Stimulated activated naive CD8-positive, alpha-beta T cell treated with anti-CD3 and anti-CD28 coated beads, Interleukin-15, Interleukin-2, amounts not matched to agents 100 ng/mL and 50 ng/mL, for 24 hours (primary cell): ENCODE measurements at regions not wholly inside any gene's neighbourhood (a gene's known extent, or its start where the extent isn't known, plus 50 kb on each side); places are given as distances from the start of the nearest gene placed in this dataset.

Experiments
- H3K27ac Mint-ChIP-seq: one replicate; pipeline ENCODE4 v1.8.0; 2021; ENCODE audit warnings: mild to moderate bottlenecking, mixed read lengths
- H3K27me3 Mint-ChIP-seq: one replicate; pipeline ENCODE4 v1.8.0; 2021; ENCODE audit warnings: mixed read lengths
- H3K36me3 Mint-ChIP-seq: one replicate; pipeline ENCODE4 v1.8.0; 2021; ENCODE audit warnings: low read depth, mixed read lengths
- H3K4me1 Mint-ChIP-seq: one replicate; pipeline ENCODE4 v1.8.0; 2021; ENCODE audit warnings: low read depth, mixed read lengths
- H3K4me3 Mint-ChIP-seq: one replicate; pipeline ENCODE4 v1.8.0; 2021; ENCODE audit warnings: mild to moderate bottlenecking, mixed read lengths
- H3K9me3 Mint-ChIP-seq: one replicate; pipeline ENCODE4 v1.8.0; 2021; ENCODE audit warnings: mixed read lengths

DNA sequence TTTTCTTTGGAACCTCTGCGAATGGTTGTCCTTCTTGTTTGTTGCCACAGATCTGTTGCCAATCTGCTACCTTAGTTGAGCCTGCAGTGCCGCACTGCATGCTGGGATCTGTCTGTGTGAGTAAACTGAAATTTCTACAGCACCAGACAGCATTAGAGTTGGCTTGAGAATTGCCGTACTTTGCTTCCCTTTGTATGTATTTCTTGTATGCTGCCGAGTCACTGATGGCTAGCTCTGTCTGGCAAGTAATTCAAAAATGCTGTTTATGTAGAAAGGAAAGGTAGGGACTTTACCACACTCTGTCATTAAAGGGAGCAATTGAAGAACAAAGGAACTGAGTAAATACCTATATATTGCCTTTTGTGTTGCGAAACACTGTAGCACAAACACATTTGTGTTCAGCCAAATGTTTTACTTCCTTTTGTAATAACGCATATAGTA is 857.4 kb downstream of the USP25 start:
- Mint-ChIP-seq H3K27me3 (no peaks in the 10 kb centered on the region), H3K27ac (no peak overlapping the region), H3K4me1 (no peaks in the 10 kb centered on the region), H3K9me3 (no peaks in the 10 kb centered on the region), H3K36me3 (no peaks in the 10 kb centered on the region), H3K4me3 (no peak overlapping the region)

DNA sequence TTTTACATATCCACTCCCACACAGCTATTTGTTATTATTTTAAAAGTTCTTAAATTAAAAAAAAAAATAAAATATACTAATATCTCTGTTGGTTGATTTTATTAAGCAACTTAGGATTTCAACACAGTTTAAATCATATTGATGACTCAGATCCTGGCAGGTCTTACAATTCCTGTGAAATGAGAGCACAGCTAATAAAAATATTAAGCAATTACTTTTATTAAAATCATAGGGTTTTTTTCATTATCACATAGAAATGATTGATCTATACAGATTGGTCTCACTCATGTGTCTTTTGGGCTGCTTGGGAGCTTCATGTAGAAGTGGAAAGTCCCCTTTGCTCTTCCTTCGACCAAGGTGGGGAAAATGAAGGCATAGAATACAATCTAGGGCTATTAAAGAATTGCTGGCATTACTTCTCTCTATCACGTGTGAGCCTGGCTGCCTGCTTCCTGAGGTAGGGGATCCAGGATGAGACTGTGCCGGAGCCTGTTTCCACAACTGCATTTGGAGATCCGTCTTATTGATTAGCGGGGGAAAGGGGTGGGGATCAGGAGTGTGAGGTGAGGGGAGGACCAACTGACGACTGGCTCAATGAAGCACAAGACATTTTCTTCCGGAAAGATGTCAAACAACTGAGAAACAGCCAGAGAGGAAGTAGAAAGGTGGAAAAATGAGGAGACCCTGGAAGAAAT is 858.0 kb downstream of the USP25 start:
- H3K4me3 Mint-ChIP-seq = no peak overlapping the region
- H3K4me1 Mint-ChIP-seq = no peaks in the 10 kb centered on the region
- H3K9me3 Mint-ChIP-seq = no peaks in the 10 kb centered on the region
- H3K27ac Mint-ChIP-seq = no peak overlapping the region
- no peaks in the 10 kb centered on the region for H3K36me3 Mint-ChIP-seq
- no peaks in the 10 kb centered on the region for H3K27me3 Mint-ChIP-seq

DNA sequence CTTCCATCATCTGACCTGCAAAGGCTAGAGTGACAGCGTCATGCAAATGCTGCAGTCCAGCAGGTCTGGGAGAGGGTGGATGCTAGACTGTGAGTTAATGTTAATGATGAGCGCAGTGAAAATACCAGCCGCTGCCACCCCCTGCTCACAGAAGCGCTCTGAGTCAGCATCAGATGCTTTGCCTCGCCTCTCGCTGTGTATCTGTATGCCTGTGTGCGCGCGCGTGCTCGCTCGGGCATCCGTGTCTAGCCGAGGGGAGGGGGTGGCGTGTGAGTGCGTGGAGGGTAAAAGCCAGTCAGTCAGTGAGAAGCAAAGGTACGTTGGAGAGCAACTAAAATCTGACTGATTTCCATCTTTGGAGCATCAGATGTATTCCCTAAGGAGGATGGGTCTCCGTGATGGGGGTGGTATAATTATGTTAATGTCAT is 858.7 kb downstream of the USP25 start:
- no peak overlapping the region for H3K4me3 Mint-ChIP-seq
- no peaks in the 10 kb centered on the region for H3K27me3 Mint-ChIP-seq
- no peaks in the 10 kb centered on the region for H3K36me3 Mint-ChIP-seq
- H3K27ac Mint-ChIP-seq = no peak overlapping the region
- no peaks in the 10 kb centered on the region for H3K9me3 Mint-ChIP-seq
- no peaks in the 10 kb centered on the region for H3K4me1 Mint-ChIP-seq

DNA sequence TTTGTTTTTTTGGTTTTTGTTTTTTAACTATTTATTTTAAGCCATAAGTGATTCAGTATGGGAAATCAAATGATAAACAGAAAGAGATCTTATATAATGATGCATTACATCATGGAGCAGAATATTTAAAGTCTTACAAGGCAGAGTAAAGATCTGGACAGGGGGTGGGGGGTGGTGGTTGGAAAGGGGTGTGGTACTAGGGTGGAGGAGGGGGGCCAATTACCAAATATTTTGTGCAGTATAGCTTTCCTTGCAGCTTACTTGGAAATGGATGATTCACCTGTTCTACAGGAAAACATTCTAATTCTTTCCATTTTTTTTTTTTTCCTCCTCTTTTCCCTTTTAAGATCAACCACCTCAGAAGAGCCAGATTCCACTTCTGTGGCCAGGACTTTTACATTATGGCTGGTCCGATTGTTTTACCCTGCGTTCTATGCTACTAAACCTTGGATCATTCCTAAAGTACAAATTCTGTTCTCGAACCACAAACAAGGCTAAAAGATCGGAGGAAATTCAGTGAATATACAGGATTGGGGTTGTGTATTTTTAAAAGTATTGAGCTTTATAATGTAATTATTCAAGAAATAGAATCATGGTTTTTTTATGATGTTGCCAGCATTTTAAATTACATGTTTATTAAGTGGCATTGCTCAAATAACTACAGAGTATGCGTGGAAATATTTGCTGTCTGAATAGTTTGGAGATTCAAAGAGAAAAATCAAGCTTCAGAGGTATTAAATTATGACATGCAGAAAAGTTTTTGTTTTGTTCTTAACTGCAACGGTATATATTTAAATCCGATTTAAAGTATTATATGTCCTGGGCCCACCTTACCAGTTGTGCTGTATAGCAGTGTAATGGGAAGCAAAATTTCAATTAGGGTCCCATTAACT is 859.5 kb downstream of the USP25 start:
- no peak overlapping the region for H3K27ac Mint-ChIP-seq
- no peaks in the 10 kb centered on the region for H3K36me3 Mint-ChIP-seq
- no peak overlapping the region for H3K4me3 Mint-ChIP-seq
- no peaks in the 10 kb centered on the region for H3K9me3 Mint-ChIP-seq
- no peaks in the 10 kb centered on the region for H3K27me3 Mint-ChIP-seq
- no peaks in the 10 kb centered on the region for H3K4me1 Mint-ChIP-seq

DNA sequence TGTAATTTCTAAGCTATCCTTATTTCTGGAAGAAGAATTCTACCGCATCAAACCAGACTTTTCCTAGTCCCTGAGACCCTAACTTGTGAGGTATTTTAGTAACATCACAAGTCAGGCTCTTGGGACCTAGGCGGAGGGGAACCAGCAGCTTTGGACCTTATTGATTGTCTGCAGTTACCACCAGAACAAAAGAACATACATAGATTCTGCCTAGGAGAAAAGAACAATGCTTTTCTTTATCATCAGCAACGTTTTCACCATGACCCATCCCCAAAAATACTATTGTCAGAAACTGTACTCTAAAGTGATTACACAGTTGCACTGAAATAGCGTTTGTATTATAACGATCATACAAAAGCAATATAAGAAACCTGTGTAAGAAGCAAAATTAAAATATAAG is 860.4 kb downstream of the USP25 start:
- Mint-ChIP-seq H3K9me3 (no peaks in the 10 kb centered on the region), H3K27ac (no peak overlapping the region), H3K4me3 (no peak overlapping the region), H3K27me3 (no peaks in the 10 kb centered on the region), H3K4me1 (no peaks in the 10 kb centered on the region), H3K36me3 (no peaks in the 10 kb centered on the region)

DNA sequence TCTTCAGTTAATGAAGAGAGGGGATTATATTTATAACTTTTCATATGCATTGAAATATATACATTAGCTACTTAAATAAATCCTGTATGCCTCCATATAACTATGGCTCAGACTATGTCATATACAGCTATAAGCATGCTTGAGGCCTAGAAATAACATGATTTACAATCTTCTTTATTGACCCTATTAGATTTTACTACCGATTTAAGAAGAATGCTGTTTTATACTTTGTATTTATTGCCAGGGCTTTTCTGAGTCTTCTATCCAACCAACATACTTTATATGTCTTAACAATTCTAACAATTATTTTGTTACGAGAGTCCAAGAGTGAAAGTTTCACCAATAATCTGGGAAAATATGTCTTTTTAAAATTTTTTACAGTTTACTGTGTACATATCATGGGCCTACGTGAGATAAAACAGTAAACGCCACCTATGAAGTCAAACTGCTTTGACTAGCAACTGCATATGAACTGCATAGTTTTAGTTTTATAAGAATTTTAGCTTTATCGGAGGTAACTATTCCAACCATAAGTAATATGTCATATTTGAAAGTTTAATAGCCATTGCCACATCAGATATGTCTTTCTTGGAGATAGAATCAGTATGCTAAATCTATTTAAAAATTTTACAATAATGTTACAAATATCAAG is 861.0 kb downstream of the USP25 start:
- no peaks in the 10 kb centered on the region for H3K4me1 Mint-ChIP-seq
- no peaks in the 10 kb centered on the region for H3K27me3 Mint-ChIP-seq
- no peaks in the 10 kb centered on the region for H3K9me3 Mint-ChIP-seq
- H3K4me3 Mint-ChIP-seq = no peak overlapping the region
- no peak overlapping the region for H3K27ac Mint-ChIP-seq
- no peaks in the 10 kb centered on the region for H3K36me3 Mint-ChIP-seq

DNA sequence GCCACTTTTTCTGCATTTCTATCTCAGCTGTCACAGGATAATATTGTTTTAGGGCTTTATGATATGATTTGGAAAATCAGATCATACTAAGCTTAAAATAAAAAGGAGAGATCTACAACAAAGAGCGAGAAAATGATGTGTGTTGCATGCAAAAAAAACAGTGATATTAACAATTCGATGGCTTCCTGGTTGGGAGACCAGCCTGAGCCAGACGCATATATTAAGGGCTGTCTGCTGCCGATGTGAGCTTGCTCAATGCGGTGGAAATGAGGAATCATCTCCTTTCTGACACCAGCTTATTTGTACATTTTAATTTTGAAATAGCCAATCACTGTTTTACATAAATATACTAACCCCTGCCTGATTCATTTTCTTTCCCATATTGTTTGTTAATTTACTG is 862.6 kb downstream of the USP25 start:
- no peak overlapping the region for H3K27ac Mint-ChIP-seq
- H3K4me3 Mint-ChIP-seq = no peak overlapping the region
- H3K4me1 Mint-ChIP-seq = no peaks in the 10 kb centered on the region
- no peaks in the 10 kb centered on the region for H3K36me3 Mint-ChIP-seq
- H3K9me3 Mint-ChIP-seq = peaks cover 4% of the 10 kb centered on the region
- no peaks in the 10 kb centered on the region for H3K27me3 Mint-ChIP-seq

DNA sequence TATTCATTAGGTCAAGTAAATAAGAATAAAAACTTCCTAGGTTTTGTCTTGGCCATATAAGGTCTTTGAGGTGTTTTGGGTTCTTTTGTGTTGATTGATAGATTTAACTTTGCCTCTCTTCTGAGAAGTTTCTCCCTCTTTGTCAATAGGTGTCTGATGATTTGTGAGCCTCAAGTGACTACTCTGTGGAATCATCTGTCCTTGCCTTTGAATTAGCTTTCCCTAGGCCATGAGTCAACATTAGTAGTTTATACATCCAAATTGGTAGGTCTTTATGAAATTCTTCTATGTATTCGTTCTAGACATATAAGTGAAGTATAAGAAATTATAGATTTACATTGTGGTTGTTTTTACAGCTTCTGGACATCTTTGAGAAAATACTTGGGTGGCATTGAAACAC is 864.4 kb downstream of the USP25 start:
- Mint-ChIP-seq H3K27ac (no peak overlapping the region), H3K4me1 (no peaks in the 10 kb centered on the region), H3K27me3 (no peaks in the 10 kb centered on the region), H3K9me3 (peaks cover 8% of the 10 kb centered on the region), H3K4me3 (no peak overlapping the region), H3K36me3 (no peaks in the 10 kb centered on the region)

DNA sequence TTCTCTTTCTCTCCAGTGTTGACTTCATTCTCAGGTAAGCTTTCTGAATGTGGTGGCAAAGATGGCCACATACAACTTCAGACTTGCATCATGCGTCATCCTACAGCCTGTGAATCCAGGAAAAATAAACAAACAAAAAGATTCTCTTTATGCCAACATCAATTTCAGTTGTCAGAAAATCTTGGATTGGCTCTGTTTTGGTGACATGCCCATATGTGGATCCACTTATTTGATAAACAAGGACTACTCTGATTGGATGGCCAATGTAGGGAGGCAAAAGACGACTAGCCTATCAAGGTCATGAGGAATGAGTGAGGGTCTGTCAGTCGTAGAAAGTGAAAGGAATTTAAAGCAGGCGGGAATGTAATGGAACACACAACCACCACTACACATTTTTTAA is 866.6 kb downstream of the USP25 start:
- Mint-ChIP-seq H3K9me3 (peaks cover 8% of the 10 kb centered on the region), H3K4me1 (no peaks in the 10 kb centered on the region), H3K4me3 (no peak overlapping the region), H3K27ac (no peak overlapping the region), H3K27me3 (no peaks in the 10 kb centered on the region), H3K36me3 (no peaks in the 10 kb centered on the region)

DNA sequence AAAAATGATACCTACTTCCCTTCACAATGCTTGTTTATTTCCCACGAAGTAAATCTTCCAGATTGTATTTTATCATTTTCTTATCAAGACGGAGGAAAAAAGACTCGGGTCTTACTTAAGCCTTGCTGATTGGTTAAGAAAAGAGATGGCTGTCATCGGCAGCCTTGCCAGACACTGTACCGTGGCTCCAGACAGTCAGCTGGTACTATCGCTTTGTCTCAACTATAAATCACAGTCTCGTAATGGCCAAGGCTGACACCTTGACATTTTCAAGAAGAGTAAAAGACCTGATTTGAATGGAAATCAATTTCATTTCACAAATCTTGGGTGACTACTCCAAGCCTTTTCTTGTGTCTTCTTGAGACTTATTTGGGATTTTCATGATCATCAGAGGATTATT is 868.0 kb downstream of the USP25 start:
- Mint-ChIP-seq H3K4me3 (no peak overlapping the region), H3K9me3 (peaks cover 8% of the 10 kb centered on the region), H3K36me3 (no peaks in the 10 kb centered on the region), H3K27me3 (no peaks in the 10 kb centered on the region), H3K27ac (no peak overlapping the region), H3K4me1 (no peaks in the 10 kb centered on the region)

DNA sequence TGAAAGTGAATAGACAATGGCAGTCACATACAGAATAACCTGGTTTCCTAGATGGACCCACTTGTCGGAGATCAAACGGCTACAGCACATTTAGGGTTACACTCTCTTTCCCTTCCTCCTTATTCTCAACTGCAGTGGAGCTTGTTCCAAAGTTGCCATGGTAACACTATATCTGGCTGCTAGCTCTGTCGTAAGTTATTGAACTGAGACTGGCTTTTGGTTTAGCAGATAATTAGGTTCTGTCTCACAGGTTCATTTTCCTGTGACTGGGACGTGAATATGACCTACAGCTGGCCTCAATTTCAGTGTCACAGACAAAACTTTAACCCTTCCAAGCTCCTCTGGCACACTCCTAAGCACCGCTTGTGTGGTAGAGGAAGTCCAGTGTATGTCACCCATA is 875.8 kb downstream of the USP25 start:
- H3K27me3 Mint-ChIP-seq = no peaks in the 10 kb centered on the region
- no peak overlapping the region for H3K27ac Mint-ChIP-seq
- H3K4me1 Mint-ChIP-seq = no peaks in the 10 kb centered on the region
- peaks cover 3% of the 10 kb centered on the region for H3K9me3 Mint-ChIP-seq
- no peaks in the 10 kb centered on the region for H3K36me3 Mint-ChIP-seq
- no peak overlapping the region for H3K4me3 Mint-ChIP-seq

DNA sequence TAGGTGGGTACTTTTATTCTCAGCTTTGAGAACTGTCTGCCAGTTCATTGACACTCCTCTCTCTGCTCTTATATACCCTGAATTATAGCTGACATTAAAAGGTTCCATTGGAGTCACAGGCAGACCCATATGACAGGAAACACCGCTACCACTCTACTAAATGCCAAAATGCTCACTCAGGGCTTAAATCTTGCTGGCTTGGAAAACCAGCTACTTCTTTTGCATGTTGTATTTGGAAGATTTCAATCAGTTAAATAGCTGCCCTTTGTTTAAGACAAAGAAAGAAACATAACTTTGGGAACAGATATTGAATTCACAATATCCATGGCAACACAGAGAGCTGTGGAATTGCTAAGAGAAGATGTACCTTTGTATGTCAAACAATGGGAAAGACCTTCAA is 876.5 kb downstream of the USP25 start:
- Mint-ChIP-seq H3K4me1 (no peaks in the 10 kb centered on the region), H3K27ac (no peak overlapping the region), H3K36me3 (no peaks in the 10 kb centered on the region), H3K27me3 (no peaks in the 10 kb centered on the region), H3K9me3 (peaks cover 3% of the 10 kb centered on the region), H3K4me3 (no peak overlapping the region)

DNA sequence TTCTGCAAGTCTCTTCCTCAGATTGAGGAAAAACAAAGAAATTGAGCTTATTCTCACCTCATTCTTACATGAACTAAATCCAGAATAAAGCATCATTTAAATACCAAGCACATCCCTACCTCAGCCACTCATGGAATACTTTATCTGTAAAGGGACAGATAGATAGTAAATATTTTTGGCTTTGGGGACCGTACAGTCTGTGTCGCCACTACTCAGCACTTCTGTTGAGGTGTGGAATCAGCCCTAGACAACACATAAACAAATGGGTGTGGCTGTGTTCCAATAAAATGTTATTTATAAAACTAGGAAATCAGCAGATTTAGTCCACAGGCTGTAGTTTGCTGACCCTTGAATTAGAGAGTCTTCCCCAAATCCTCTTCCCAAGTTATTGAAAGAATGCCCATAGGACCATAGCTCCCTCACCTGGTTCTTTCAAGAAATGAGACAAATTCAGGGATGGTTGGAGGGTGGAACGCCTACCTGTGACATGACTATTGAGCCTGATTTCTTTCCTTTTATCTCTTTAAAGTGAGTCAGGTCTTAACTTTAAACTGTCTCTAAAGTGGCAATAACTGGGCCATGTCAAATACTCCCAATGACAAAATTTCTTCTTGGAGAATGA is 878.5 kb downstream of the USP25 start:
- Mint-ChIP-seq H3K4me3 (no peak overlapping the region), H3K36me3 (no peaks in the 10 kb centered on the region), H3K27ac (no peak overlapping the region), H3K9me3 (peaks cover 3% of the 10 kb centered on the region), H3K27me3 (no peaks in the 10 kb centered on the region), H3K4me1 (no peaks in the 10 kb centered on the region)

DNA sequence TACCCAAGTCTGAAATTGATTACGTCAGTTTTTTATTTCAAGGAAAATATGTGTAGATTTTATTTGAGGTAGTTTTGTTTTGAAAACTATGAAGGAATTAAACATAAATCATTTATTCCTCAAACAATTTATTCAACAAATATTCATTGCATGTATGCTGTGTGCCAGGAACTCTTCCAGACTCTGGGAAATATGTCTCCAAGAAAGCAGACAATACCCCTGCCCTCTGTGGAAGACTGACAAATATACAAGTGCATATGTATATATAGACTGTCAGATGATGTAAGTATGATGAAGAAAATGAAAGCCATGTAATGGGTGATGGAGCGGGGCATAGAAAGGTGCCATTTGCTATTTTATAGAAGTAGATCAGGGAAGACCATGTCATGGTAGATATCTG is 889.5 kb downstream of the USP25 start:
- Mint-ChIP-seq H3K4me3 (no peak overlapping the region), H3K27ac (no peak overlapping the region), H3K9me3 (peaks cover 4% of the 10 kb centered on the region), H3K36me3 (no peaks in the 10 kb centered on the region), H3K27me3 (no peaks in the 10 kb centered on the region), H3K4me1 (no peaks in the 10 kb centered on the region)

DNA sequence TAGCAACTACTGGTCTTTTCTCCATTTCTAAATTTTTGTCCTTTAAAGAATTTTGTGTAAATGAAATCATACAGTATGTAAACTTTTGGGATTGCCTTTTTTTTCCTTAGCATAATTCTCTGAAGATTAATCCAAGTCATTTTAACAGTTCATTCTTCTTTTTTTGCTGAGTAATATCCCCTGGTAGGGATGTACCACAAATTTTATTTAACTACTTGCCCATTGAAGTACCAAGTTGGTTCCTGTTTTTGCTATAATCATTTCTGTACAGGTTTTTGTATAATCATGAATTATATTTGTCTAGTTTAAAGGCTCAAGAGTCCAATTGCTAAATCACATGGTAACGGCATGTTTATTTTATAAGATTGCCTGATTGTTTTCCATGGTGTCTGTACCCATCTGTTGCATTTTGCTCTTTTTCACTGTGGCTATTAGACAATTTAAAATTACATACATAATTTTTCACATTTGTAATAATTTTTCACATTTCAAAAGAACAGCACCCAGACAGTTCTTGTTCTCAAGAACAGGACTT is 891.1 kb downstream of the USP25 start:
- H3K4me1 Mint-ChIP-seq = no peaks in the 10 kb centered on the region
- H3K27ac Mint-ChIP-seq = no peak overlapping the region
- peaks cover 4% of the 10 kb centered on the region for H3K9me3 Mint-ChIP-seq

More for the DNA sequence above, 891.1 kb downstream of the USP25 start:
- Mint-ChIP-seq H3K27me3 (no peaks in the 10 kb centered on the region), H3K4me3 (no peak overlapping the region), H3K36me3 (no peaks in the 10 kb centered on the region)
